Breast epithelium (tissue), 4 donors: ENCODE measurements at regions not wholly inside any gene's neighbourhood (a gene's known extent, or its start where the extent isn't known, plus 50 kb on each side); places are given as distances from the start of the nearest gene placed in this dataset.

Experiments
- DNase-seq, 2 donors: peaks; one replicate each; pipeline ENCODE4 v3.0.0-alpha.2; 2019; ENCODE audit warnings: low spot score in 2 of 2
- H3K27ac ChIP-seq, 2 donors: fragments of 200-600 bp; sonication (generic) in 1 of 2; one replicate each; pipeline ENCODE4 v1.5.1; 2016 to 2019; ENCODE audit warnings: mild to moderate bottlenecking in 1 of 2
- H3K27me3 ChIP-seq, 2 donors: fragments of 200-600 bp; sonication (generic) in 1 of 2; one replicate each; pipeline versions ENCODE4 v1.5.1 to v1.6.0; 2017 to 2019; ENCODE audit warnings: control low read depth in 1 of 2, mild to moderate bottlenecking in 1 of 2
- H3K36me3 ChIP-seq: fragments of 200-600 bp; one replicate; pipeline ENCODE4 v1.5.1; 2019
- H3K4me1 ChIP-seq, 2 donors: fragments of 200-600 bp; sonication (generic); one replicate each; pipeline ENCODE4 v1.5.1; 2016 to 2019; ENCODE audit warnings: control low read depth in 1 of 2
- H3K4me3 ChIP-seq, 3 donors: fragments of 200-600 bp; sonication (generic); 1 replicate in 2 of 3; 2 replicates in 1 of 3; pipeline ENCODE4 v1.5.1; 2016 to 2019; ENCODE audit warnings: mild to moderate bottlenecking in 3 of 3, moderate library complexity in 2 of 3
- H3K9me3 ChIP-seq, 2 donors: fragments of 200-600 bp; sonication (generic) in 1 of 2; one replicate each; pipeline ENCODE4 v1.5.1; 2016 to 2019; ENCODE audit warnings: control low read depth in 1 of 2
- CTCF ChIP-seq, 3 donors: fragments of 450-650 bp; IDR thresholded peaks; one replicate each; pipeline ENCODE4 v1.5.1; 2016 to 2017; ENCODE audit warnings: antibody characterized with exemption in 3 of 3, mild to moderate bottlenecking in 3 of 3, moderate library complexity in 3 of 3
- POLR2A ChIP-seq: fragments of 450-650 bp; IDR thresholded peaks from one replicate; pipeline ENCODE4 v1.6.1; 2016; ENCODE audit warnings: antibody characterized with exemption, mild to moderate bottlenecking, moderate library complexity
- POLR2AphosphoS5 ChIP-seq, 3 donors: sonication (generic); formaldehyde crosslinking; IDR thresholded peaks; one replicate each; pipeline ENCODE4 v1.6.1; 2017; ENCODE audit warnings: antibody characterized with exemption in 3 of 3
- intact Hi-C: fragments of 100-400 bp; cut with DNase I; formaldehyde crosslinking; loops from one replicate; pipeline ENCODE4 v1.15.1; 2023; ENCODE audit warnings: low total_unique reads

GRCh38 chr9:87350915-87351314, 146.8 kb upstream of the DAPK1 start:
- intact Hi-C loops, result no loop called here
- Histone ChIP-seq H3K4me3 (no peak overlapping the region), H3K27me3 (no peaks in the 10 kb centered on the region), H3K9me3 (no peaks in the 10 kb centered on the region), H3K36me3 (no peaks in the 10 kb centered on the region), H3K4me1 (no peaks in the 10 kb centered on the region), H3K27ac (no peak overlapping the region)
- no peak for DNase-seq
- TF ChIP-seq CTCF (IDR thresholded peaks at IDR 0.05), result no peak
- no peak for TF ChIP-seq POLR2A
- no peak for TF ChIP-seq POLR2AphosphoS5 (IDR thresholded peaks at IDR 0.05)

GRCh38 chr9:87353301-87353700, 144.4 kb upstream of the DAPK1 start:
- Histone ChIP-seq H3K27me3 (no peaks in the 10 kb centered on the region), H3K4me3 (no peak overlapping the region), H3K36me3 (no peaks in the 10 kb centered on the region), H3K27ac (no peak overlapping the region), H3K4me1 (no peaks in the 10 kb centered on the region), H3K9me3 (no peaks in the 10 kb centered on the region)
- DNase-seq, result no peak
- intact Hi-C loops, result no loop called here
- TF ChIP-seq CTCF (IDR thresholded peaks at IDR 0.05) (no peak), POLR2A (no peak), POLR2AphosphoS5 (IDR thresholded peaks at IDR 0.05) (no peak)

GRCh38 chr9:87354147-87354546, 143.5 kb upstream of the DAPK1 start:
- DNase-seq, result no peak
- Histone ChIP-seq H3K9me3 (no peaks in the 10 kb centered on the region), H3K4me1 (no peaks in the 10 kb centered on the region), H3K4me3 (no peak overlapping the region), H3K27me3 (no peaks in the 10 kb centered on the region), H3K36me3 (no peaks in the 10 kb centered on the region), H3K27ac (no peak overlapping the region)
- TF ChIP-seq POLR2AphosphoS5 (IDR thresholded peaks at IDR 0.05), result no peak
- TF ChIP-seq POLR2A, result no peak
- TF ChIP-seq CTCF (IDR thresholded peaks at IDR 0.05), result no peak
- intact Hi-C loops, result no loop called here

- DNase-seq, result no peak
- no peaks in the 10 kb centered on the region for H3K4me1 ChIP-seq
- TF ChIP-seq CTCF (IDR thresholded peaks at IDR 0.05) (no peak), POLR2AphosphoS5 (IDR thresholded peaks at IDR 0.05) (no peak), POLR2A (no peak)
- H3K27ac ChIP-seq, result no peak overlapping the region
- H3K27me3 ChIP-seq, result no peaks in the 10 kb centered on the region
- H3K9me3 ChIP-seq, result no peaks in the 10 kb centered on the region
- no peak overlapping the region for H3K4me3 ChIP-seq
- intact Hi-C loops, result no loop called here
- no peaks in the 10 kb centered on the region for H3K36me3 ChIP-seq
Measured at GRCh38 chr9:87357600-87357999, 140.1 kb upstream of the DAPK1 start.

- H3K27me3 ChIP-seq, result no peaks in the 10 kb centered on the region
- no peak overlapping the region for H3K4me3 ChIP-seq
- no peak overlapping the region for H3K27ac ChIP-seq
- no peaks in the 10 kb centered on the region for H3K4me1 ChIP-seq
- intact Hi-C loops, result no loop called here
- no peaks in the 10 kb centered on the region for H3K36me3 ChIP-seq
- peaks cover 0 to 2% of the 10 kb centered on the region in 2 donors for H3K9me3 ChIP-seq
- TF ChIP-seq POLR2A, result no peak
- no peak for TF ChIP-seq POLR2AphosphoS5 (IDR thresholded peaks at IDR 0.05)
- no peak for TF ChIP-seq CTCF (IDR thresholded peaks at IDR 0.05)
- no peak for DNase-seq
Measured at GRCh38 chr9:87359264-87359663, 138.4 kb upstream of the DAPK1 start.
